Liver (tissue), 8 donors: ENCODE measurements at regions not wholly inside any gene's neighbourhood (a gene's known extent, or its start where the extent isn't known, plus 50 kb on each side); places are given as distances from the start of the nearest gene placed in this dataset.

ENCODE experiments used
- DNase-seq: peaks from one replicate; pipeline ENCODE4 v3.0.0-alpha.2; 2017; ENCODE audit warnings: low spot score
- H3K27ac ChIP-seq, 2 donors: one replicate each; pipeline ENCODE4 v1.7.0; 2013; ENCODE audit warnings: inconsistent platforms in 2 of 2, low read length in 2 of 2, control low read depth in 1 of 2, low read depth in 1 of 2, mild to moderate bottlenecking in 1 of 2
- H3K27me3 ChIP-seq, 4 donors: one replicate each; pipeline versions ENCODE4 v1.6.1 to v1.7.0; 2013; ENCODE audit warnings: low read length in 3 of 4, inconsistent platforms in 1 of 4, mild to moderate bottlenecking in 1 of 4, moderate library complexity in 1 of 4; ENCODE audit not compliant: control insufficient read depth in 4 of 4, insufficient read depth in 4 of 4
- H3K36me3 ChIP-seq, 4 donors: one replicate each; pipeline versions ENCODE4 v1.6.1 to v1.7.0; 2013; ENCODE audit warnings: low read length in 3 of 4, mild to moderate bottlenecking in 3 of 4, low read depth in 1 of 4, moderate library complexity in 1 of 4; ENCODE audit not compliant: control insufficient read depth in 4 of 4, insufficient read depth in 3 of 4
- H3K4me1 ChIP-seq, 4 donors: one replicate each; pipeline versions ENCODE4 v1.6.1 to v1.7.0; 2013; ENCODE audit warnings: low read length in 3 of 4, mild to moderate bottlenecking in 3 of 4, moderate library complexity in 1 of 4; ENCODE audit not compliant: control insufficient read depth in 4 of 4, insufficient read depth in 4 of 4
- H3K4me3 ChIP-seq, 3 donors: one replicate each; pipeline versions ENCODE4 v1.6.1 to v1.7.0; 2013; ENCODE audit warnings: low read length in 3 of 3, control low read depth in 1 of 3, low read depth in 1 of 3, mild to moderate bottlenecking in 1 of 3
- H3K9ac ChIP-seq, 2 donors: one replicate each; pipeline ENCODE4 v1.7.0; 2013; ENCODE audit warnings: low read length in 2 of 2, mild to moderate bottlenecking in 2 of 2, moderate library complexity in 2 of 2, control low read depth in 1 of 2, low read depth in 1 of 2
- H3K9me3 ChIP-seq, 4 donors: one replicate each; pipeline versions ENCODE4 v1.6.1 to v1.7.0; 2013; ENCODE audit warnings: low read length in 3 of 4; ENCODE audit not compliant: control insufficient read depth in 4 of 4
- EGR1 ChIP-seq, 2 donors: IDR thresholded peaks; 2 replicates each; pipeline ENCODE4 v1.6.1; 2016 to 2018; ENCODE audit warnings: antibody characterized with exemption in 2 of 2, low read depth in 2 of 2
- FOXA1 ChIP-seq: IDR thresholded peaks from 2 replicates; pipeline ENCODE4 v1.6.1; 2016; ENCODE audit warnings: antibody characterized with exemption
- FOXA2 ChIP-seq: IDR thresholded peaks from 2 replicates; pipeline ENCODE4 v1.6.1; 2016; ENCODE audit warnings: antibody characterized with exemption
- GABPA ChIP-seq, 2 donors: IDR thresholded peaks in 1 of 2; conservative IDR thresholded peaks in 1 of 2; 2 replicates each; pipeline ENCODE4 v1.6.1; 2016; ENCODE audit warnings: antibody characterized with exemption in 2 of 2, mild to moderate bottlenecking in 1 of 2, moderate library complexity in 1 of 2
- HNF4A ChIP-seq, 2 donors: conservative IDR thresholded peaks; 2 replicates each; pipeline ENCODE4 v1.6.1; 2016; ENCODE audit warnings: antibody characterized with exemption in 2 of 2, mild to moderate bottlenecking in 2 of 2
- HNF4G ChIP-seq: IDR thresholded peaks from 2 replicates; pipeline ENCODE4 v1.6.1; 2016; ENCODE audit warnings: antibody characterized with exemption
- JUND ChIP-seq, 2 donors: IDR thresholded peaks; 2 replicates each; pipeline ENCODE4 v1.6.1; 2016; ENCODE audit warnings: antibody characterized with exemption in 2 of 2
- NR2F2 ChIP-seq: IDR thresholded peaks from 2 replicates; pipeline ENCODE4 v1.6.1; 2016; ENCODE audit warnings: antibody characterized with exemption
- RAD21 ChIP-seq, 2 donors: IDR thresholded peaks; 2 replicates each; pipeline ENCODE4 v1.6.1; 2016; ENCODE audit warnings: antibody characterized with exemption in 2 of 2, mild to moderate bottlenecking in 2 of 2
- RXRA ChIP-seq, 2 donors: IDR thresholded peaks; 2 replicates each; pipeline ENCODE4 v1.6.1; 2017 to 2018; ENCODE audit warnings: antibody characterized with exemption in 2 of 2, mild to moderate bottlenecking in 1 of 2
- SP1 ChIP-seq: IDR thresholded peaks from 2 replicates; pipeline ENCODE4 v1.6.1; 2018; ENCODE audit warnings: antibody characterized with exemption, mild to moderate bottlenecking
- TAF1 ChIP-seq: conservative IDR thresholded peaks from 2 replicates; pipeline ENCODE4 v1.6.1; 2016; ENCODE audit warnings: antibody characterized with exemption, mild to moderate bottlenecking
- YY1 ChIP-seq: IDR thresholded peaks from 2 replicates; pipeline ENCODE4 v1.6.1; 2016; ENCODE audit warnings: antibody characterized with exemption, mild to moderate bottlenecking
- whole genome bisulfite sequencing: extraction: QIAGEN DNeasy Blood & Tissue Kit; methylation state at CpG from one replicate; pipeline ENCODE4 v1.1.7; 2013; 5-methylcytosine and 5-hydroxymethylcytosine counted together
- TF ChIP-seq, protein P1 (sequence below): fragments of 150-350 bp; IDR thresholded peaks from 2 replicates; pipeline ENCODE4 v1.5.1; 2017; ENCODE audit warnings: improper control_type of control experiment, low read depth, low read length; ENCODE audit not compliant: missing input control
- TF ChIP-seq, protein P2 (sequence below): IDR thresholded peaks from 2 replicates; pipeline ENCODE4 v1.6.1; 2016; ENCODE audit warnings: antibody characterized with exemption
- TF ChIP-seq, protein P3 (sequence below): IDR thresholded peaks from 2 replicates; pipeline ENCODE4 v1.6.1; 2016; ENCODE audit warnings: antibody characterized with exemption
- TF ChIP-seq, protein P4 (sequence below): IDR thresholded peaks from 2 replicates; pipeline ENCODE4 v1.6.1; 2016; ENCODE audit warnings: antibody characterized with exemption
- donor health status: healthy.
- donor health status: healthy.
- donor health status: healthy.
- donor health status: healthy.
- donor health status: healthy.

DNA sequence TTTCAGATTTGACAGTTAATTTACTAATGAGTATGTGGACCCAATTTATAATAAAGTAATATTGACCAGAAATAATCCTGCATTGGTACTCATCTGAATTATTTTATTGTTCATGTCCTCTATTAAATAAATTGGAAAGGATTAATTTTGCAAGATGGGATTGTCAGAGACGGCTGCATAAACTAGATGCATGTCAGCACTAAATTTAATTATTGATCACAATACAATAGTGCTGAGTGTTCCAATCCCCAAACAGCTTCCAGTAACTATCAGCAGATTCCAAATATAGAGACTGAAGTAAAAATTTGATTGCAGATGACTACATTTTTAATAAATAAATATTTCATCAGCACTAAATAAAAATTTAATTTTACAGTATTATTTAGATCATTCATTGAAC, 387.2 kb downstream of the GRB14 start:
- TF ChIP-seq, protein P1, sequence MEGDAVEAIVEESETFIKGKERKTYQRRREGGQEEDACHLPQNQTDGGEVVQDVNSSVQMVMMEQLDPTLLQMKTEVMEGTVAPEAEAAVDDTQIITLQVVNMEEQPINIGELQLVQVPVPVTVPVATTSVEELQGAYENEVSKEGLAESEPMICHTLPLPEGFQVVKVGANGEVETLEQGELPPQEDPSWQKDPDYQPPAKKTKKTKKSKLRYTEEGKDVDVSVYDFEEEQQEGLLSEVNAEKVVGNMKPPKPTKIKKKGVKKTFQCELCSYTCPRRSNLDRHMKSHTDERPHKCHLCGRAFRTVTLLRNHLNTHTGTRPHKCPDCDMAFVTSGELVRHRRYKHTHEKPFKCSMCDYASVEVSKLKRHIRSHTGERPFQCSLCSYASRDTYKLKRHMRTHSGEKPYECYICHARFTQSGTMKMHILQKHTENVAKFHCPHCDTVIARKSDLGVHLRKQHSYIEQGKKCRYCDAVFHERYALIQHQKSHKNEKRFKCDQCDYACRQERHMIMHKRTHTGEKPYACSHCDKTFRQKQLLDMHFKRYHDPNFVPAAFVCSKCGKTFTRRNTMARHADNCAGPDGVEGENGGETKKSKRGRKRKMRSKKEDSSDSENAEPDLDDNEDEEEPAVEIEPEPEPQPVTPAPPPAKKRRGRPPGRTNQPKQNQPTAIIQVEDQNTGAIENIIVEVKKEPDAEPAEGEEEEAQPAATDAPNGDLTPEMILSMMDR, result no peak
- TF ChIP-seq NR2F2, result no peak
- no peak for TF ChIP-seq HNF4A (conservative IDR thresholded peaks at IDR 0.05)
- no peak for TF ChIP-seq SP1
- TF ChIP-seq TAF1, result no peak
- no peak for TF ChIP-seq EGR1 (IDR thresholded peaks at IDR 0.05; ENCODE audit: low read depth in 2 of 2)
- TF ChIP-seq YY1, result no peak
- TF ChIP-seq, protein P2, sequence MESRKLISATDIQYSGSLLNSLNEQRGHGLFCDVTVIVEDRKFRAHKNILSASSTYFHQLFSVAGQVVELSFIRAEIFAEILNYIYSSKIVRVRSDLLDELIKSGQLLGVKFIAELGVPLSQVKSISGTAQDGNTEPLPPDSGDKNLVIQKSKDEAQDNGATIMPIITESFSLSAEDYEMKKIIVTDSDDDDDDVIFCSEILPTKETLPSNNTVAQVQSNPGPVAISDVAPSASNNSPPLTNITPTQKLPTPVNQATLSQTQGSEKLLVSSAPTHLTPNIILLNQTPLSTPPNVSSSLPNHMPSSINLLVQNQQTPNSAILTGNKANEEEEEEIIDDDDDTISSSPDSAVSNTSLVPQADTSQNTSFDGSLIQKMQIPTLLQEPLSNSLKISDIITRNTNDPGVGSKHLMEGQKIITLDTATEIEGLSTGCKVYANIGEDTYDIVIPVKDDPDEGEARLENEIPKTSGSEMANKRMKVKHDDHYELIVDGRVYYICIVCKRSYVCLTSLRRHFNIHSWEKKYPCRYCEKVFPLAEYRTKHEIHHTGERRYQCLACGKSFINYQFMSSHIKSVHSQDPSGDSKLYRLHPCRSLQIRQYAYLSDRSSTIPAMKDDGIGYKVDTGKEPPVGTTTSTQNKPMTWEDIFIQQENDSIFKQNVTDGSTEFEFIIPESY, result no peak
- no peak for TF ChIP-seq RAD21 (IDR thresholded peaks at IDR 0.05)
- TF ChIP-seq FOXA1, result no peak
- H3K27me3 ChIP-seq, result no peaks in the 10 kb centered on the region
- WGBS, result 81% methylated on average over 1 of the region's 1 CpG
- no peaks in the 10 kb centered on the region for H3K4me1 ChIP-seq
- H3K36me3 ChIP-seq, result no peaks in the 10 kb centered on the region
- H3K9me3 ChIP-seq, result peaks cover 0 to 4% (median 0%) of the 10 kb centered on the region in 4 donors
- H3K4me3 ChIP-seq, result no peak overlapping the region
- no peak overlapping the region for H3K9ac ChIP-seq
- H3K27ac ChIP-seq, result no peak overlapping the region
- DNase-seq, result no peak

DNA sequence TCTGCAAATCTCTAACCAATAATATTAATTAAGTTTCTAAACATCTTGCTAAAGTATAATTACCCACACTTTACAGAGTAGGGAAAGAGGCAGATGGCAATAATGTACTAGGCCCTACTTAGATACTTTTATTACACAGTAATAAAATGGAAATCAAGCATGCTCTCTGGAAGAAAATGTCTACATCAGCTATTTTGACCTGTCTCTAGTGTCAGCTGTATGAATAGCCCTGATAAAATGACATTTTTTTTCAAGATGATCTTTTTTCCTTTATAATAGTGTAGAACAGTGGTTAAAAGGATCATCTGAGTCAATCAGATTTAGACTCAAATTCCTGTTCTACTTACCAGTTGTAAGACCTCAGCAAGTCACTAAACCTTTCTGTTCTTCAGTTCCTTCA, 397.3 kb downstream of the GRB14 start:
- Histone ChIP-seq H3K4me3 (no peak overlapping the region), H3K27ac (no peak overlapping the region), H3K36me3 (no peaks in the 10 kb centered on the region), H3K9ac (no peak overlapping the region), H3K4me1 (no peaks in the 10 kb centered on the region), H3K27me3 (no peaks in the 10 kb centered on the region), H3K9me3 (no peaks in the 10 kb centered on the region)
- DNase-seq, result no peak
- TF ChIP-seq, protein P2, result no peak
- TF ChIP-seq SP1, result no peak
- TF ChIP-seq YY1, result no peak
- TF ChIP-seq FOXA2, result no peak
- TF ChIP-seq HNF4G, result no peak
- TF ChIP-seq NR2F2, result no peak
- TF ChIP-seq EGR1 (IDR thresholded peaks at IDR 0.05; ENCODE audit: low read depth in 2 of 2), result no peak
- no peak for TF ChIP-seq RXRA (IDR thresholded peaks at IDR 0.05)
- no peak for TF ChIP-seq RAD21 (IDR thresholded peaks at IDR 0.05)
- TF ChIP-seq, protein P1, result no peak
- TF ChIP-seq FOXA1, result no peak
- TF ChIP-seq, protein P3, sequence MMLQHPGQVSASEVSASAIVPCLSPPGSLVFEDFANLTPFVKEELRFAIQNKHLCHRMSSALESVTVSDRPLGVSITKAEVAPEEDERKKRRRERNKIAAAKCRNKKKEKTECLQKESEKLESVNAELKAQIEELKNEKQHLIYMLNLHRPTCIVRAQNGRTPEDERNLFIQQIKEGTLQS, result no peak
- TF ChIP-seq, protein P4, sequence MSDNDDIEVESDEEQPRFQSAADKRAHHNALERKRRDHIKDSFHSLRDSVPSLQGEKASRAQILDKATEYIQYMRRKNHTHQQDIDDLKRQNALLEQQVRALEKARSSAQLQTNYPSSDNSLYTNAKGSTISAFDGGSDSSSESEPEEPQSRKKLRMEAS, result no peak
- no peak for TF ChIP-seq GABPA (IDR thresholded peaks at IDR 0.05 in 1 of 2, conservative IDR thresholded peaks at IDR 0.05 in 1 of 2)
- TF ChIP-seq TAF1, result no peak
- no peak for TF ChIP-seq JUND (IDR thresholded peaks at IDR 0.05)
